ENCODE measurements at regions not wholly inside any gene's neighbourhood (a gene's known extent, or its start where the extent isn't known, plus 50 kb on each side); places are given as distances from the start of the nearest gene placed in this dataset.

GRCh38 chr4:189313064-189313463 lies 627.6 kb upstream of the FRG1 start:
- Histone ChIP-seq H3K27ac (no peak overlapping the region), H3K4me2 (no peak overlapping the region), H3K9me3 (no peaks in the 10 kb centered on the region), H3K4me1 (no peaks in the 10 kb centered on the region), H3K4me3 (no peak overlapping the region)
- TF ChIP-seq SMC3 (IDR thresholded peaks at IDR 0.05), result no peak
- no peak for TF ChIP-seq JUN (IDR thresholded peaks at IDR 0.05)
- no peak for TF ChIP-seq BCL3 (IDR thresholded peaks at IDR 0.05)
- TF ChIP-seq CEBPB (IDR thresholded peaks at IDR 0.05), result no peak
- TF ChIP-seq MYC (IDR thresholded peaks at IDR 0.05; ENCODE audit: borderline replicate concordance, low read length), result no peak
- TF ChIP-seq ZC3H11A (IDR thresholded peaks at IDR 0.05), result no peak
- no peak for TF ChIP-seq FOSL2 (IDR thresholded peaks at IDR 0.05)
- no peak for TF ChIP-seq FOSL2 (CRISPR knock-in tag; IDR thresholded peaks at IDR 0.05)
- TF ChIP-seq KDM1A (IDR thresholded peaks at IDR 0.05; ENCODE audit: low read depth), result no peak
- TF ChIP-seq ZNF302 (CRISPR knock-in tag; IDR thresholded peaks at IDR 0.05), result no peak
- no peak for TF ChIP-seq HES2 (IDR thresholded peaks at IDR 0.05)
- TF ChIP-seq TP53 (CRISPR knock-in tag; IDR thresholded peaks at IDR 0.05), result no peak
- TF ChIP-seq NR3C1 (IDR thresholded peaks at IDR 0.05), result no peak
- no peak for TF ChIP-seq EP300 (IDR thresholded peaks at IDR 0.05)
- no peak for TF ChIP-seq PHF8 (IDR thresholded peaks at IDR 0.05; ENCODE audit: borderline replicate concordance, low read depth)
- ATAC-seq (no peak), DNase-seq (ENCODE audit: low read depth in 1 of 2, low spot score in 1 of 2) (no peak), FAIRE-seq (no peak)
- 48% methylated on average over 4 of the region's 4 CpGs for WGBS (ENCODE audit: missing lambda C conversion rate)
- ChIA-PET CTCF (no interaction called here), POLR2A (no interaction called here)

- POLR2A ChIA-PET, result no interaction called here
- 79% methylated on average over 10 of the region's 24 CpGs for WGBS (ENCODE audit: missing lambda C conversion rate)
- H3K4me2 ChIP-seq, result no peak overlapping the region
- H3K4me3 ChIP-seq, result no peak overlapping the region
- H3K27ac ChIP-seq, result no peak overlapping the region
- H3K4me1 ChIP-seq, result no peaks in the 10 kb centered on the region
- no peak for TF ChIP-seq E2F6 (IDR thresholded peaks at IDR 0.05; ENCODE audit: borderline replicate concordance, low read depth)
- no peak for TF ChIP-seq GATA3 (IDR thresholded peaks at IDR 0.05; ENCODE audit: borderline replicate concordance)
- no peak for TF ChIP-seq BCL3 (IDR thresholded peaks at IDR 0.05)
- TF ChIP-seq POLR2A (IDR thresholded peaks at IDR 0.05; ENCODE audit: low read length), result no peak
- TF ChIP-seq FOSL2 (IDR thresholded peaks at IDR 0.05), result no peak
- TF ChIP-seq FOSL2 (CRISPR knock-in tag; IDR thresholded peaks at IDR 0.05), result no peak
- no peak for TF ChIP-seq RFX5 (IDR thresholded peaks at IDR 0.05)
- no peak for TF ChIP-seq SREBF2 (IDR thresholded peaks at IDR 0.05)
- TF ChIP-seq NPAS2 (CRISPR knock-in tag; IDR thresholded peaks at IDR 0.05; ENCODE audit: borderline replicate concordance), result no peak
- TF ChIP-seq, protein P1, sequence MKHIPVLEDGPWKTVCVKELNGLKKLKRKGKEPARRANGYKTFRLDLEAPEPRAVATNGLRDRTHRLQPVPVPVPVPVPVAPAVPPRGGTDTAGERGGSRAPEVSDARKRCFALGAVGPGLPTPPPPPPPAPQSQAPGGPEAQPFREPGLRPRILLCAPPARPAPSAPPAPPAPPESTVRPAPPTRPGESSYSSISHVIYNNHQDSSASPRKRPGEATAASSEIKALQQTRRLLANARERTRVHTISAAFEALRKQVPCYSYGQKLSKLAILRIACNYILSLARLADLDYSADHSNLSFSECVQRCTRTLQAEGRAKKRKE (CRISPR knock-in tag; IDR thresholded peaks at IDR 0.05; ENCODE audit: low read depth), result no peak
- no peak for TF ChIP-seq MAX (IDR thresholded peaks at IDR 0.05)
- no peak for TF ChIP-seq CBX2 (IDR thresholded peaks at IDR 0.05; ENCODE audit: borderline replicate concordance, low read depth)
- no peak for TF ChIP-seq KDM5A (IDR thresholded peaks at IDR 0.05)
- no peak for TF ChIP-seq NR3C1 (IDR thresholded peaks at IDR 0.05)
- no peak for TF ChIP-seq MYC (IDR thresholded peaks at IDR 0.05; ENCODE audit: borderline replicate concordance, low read length)
- no peak for TF ChIP-seq ZC3H11A (IDR thresholded peaks at IDR 0.05)
- TF ChIP-seq CHD2 (IDR thresholded peaks at IDR 0.05; ENCODE audit: low read length, partially characterized antibody), result no peak
- TF ChIP-seq FOSB (CRISPR knock-in tag; IDR thresholded peaks at IDR 0.05), result no peak
- TF ChIP-seq PHF8 (IDR thresholded peaks at IDR 0.05; ENCODE audit: borderline replicate concordance, low read depth), result no peak
- TF ChIP-seq BHLHE40 (IDR thresholded peaks at IDR 0.05; ENCODE audit: low read depth, low read length), result no peak
- DNase-seq (ENCODE audit: low read depth in 1 of 2, low spot score in 1 of 2) (no peak), ATAC-seq (no peak), FAIRE-seq (no peak)
- no peaks in the 10 kb centered on the region for H3K9me3 ChIP-seq
- CTCF ChIA-PET, result no interaction called here
Observed at GRCh38 chr4:189313861-189314513, 626.7 kb upstream of the FRG1 start.

Measured in A549 (cell line).